Type B pancreatic cell (in vitro differentiated cells): ENCODE measurements at regions not wholly inside any gene's neighbourhood (a gene's known extent, or its start where the extent isn't known, plus 50 kb on each side); places are given as distances from the start of the nearest gene placed in this dataset.
"Not testable (repeated sequence)": the region's sequence is repeated elsewhere in the genome, so short reads cannot be mapped to it uniquely, and the experiment has no call there.

Experiments used
- DNase-seq: peaks from one replicate; pipeline ENCODE4 v3.0.0; 2021; ENCODE audit warnings: mixed read lengths; ENCODE audit not compliant: unreplicated experiment; ENCODE audit errors: extremely low spot score
- H3K27ac Mint-ChIP-seq: 2 replicates; pipeline ENCODE4 v1.8.0; 2021; ENCODE audit warnings: mild to moderate bottlenecking, mixed read lengths
- H3K27me3 Mint-ChIP-seq: 2 replicates; pipeline ENCODE4 v1.8.0; 2021; ENCODE audit warnings: mixed read lengths
- H3K36me3 Mint-ChIP-seq: 2 replicates; pipeline ENCODE4 v1.8.0; 2021; ENCODE audit warnings: mixed read lengths
- H3K4me1 Mint-ChIP-seq: one replicate; pipeline ENCODE4 v1.8.0; 2021; ENCODE audit warnings: mixed read lengths; ENCODE audit not compliant: unreplicated experiment
- H3K4me3 Mint-ChIP-seq: 2 replicates; pipeline ENCODE4 v1.8.0; 2021; ENCODE audit warnings: mild to moderate bottlenecking, mixed read lengths
- H3K9me3 Mint-ChIP-seq: 2 replicates; pipeline ENCODE4 v1.8.0; 2021; ENCODE audit warnings: mixed read lengths
- CTCF ChIP-seq: fragments of 200-600 bp; sonication (generic); conservative IDR thresholded peaks from 2 replicates; pipeline ENCODE4 v1.5.0; 2021; ENCODE audit warnings: antibody characterized with exemption, mild to moderate bottlenecking

GRCh38 chr4:125791896-125792295 lies 477.1 kb downstream of the FAT4 start:
- H3K36me3 Mint-ChIP-seq: no peaks in the 10 kb centered on the region
- H3K4me1 Mint-ChIP-seq: peaks cover 8% of the 10 kb centered on the region
- H3K27me3 Mint-ChIP-seq: peaks cover 6% of the 10 kb centered on the region
- no peak for TF ChIP-seq CTCF
- H3K27ac Mint-ChIP-seq: no peak overlapping the region
- H3K4me3 Mint-ChIP-seq: no peak overlapping the region
- no peaks in the 10 kb centered on the region for H3K9me3 Mint-ChIP-seq
- DNase-seq: no peak

GRCh38 chr4:125794989-125795388 lies 480.2 kb downstream of the FAT4 start:
- Mint-ChIP-seq H3K4me3 (no peak overlapping the region), H3K27ac (no peak overlapping the region), H3K9me3 (no peaks in the 10 kb centered on the region), H3K36me3 (no peaks in the 10 kb centered on the region), H3K27me3 (no peaks in the 10 kb centered on the region), H3K4me1 (no peaks in the 10 kb centered on the region)
- no peak for DNase-seq
- TF ChIP-seq CTCF: no peak

GRCh38 chr4:125796138-125796537 lies 481.4 kb downstream of the FAT4 start:
- no peaks in the 10 kb centered on the region for H3K9me3 Mint-ChIP-seq
- DNase-seq: no peak
- no peak for TF ChIP-seq CTCF
- H3K4me1 Mint-ChIP-seq: no peaks in the 10 kb centered on the region
- no peak overlapping the region for H3K4me3 Mint-ChIP-seq
- no peak overlapping the region for H3K27ac Mint-ChIP-seq
- no peaks in the 10 kb centered on the region for H3K36me3 Mint-ChIP-seq
- H3K27me3 Mint-ChIP-seq: no peaks in the 10 kb centered on the region

GRCh38 chr4:125797621-125798020 lies 482.9 kb downstream of the FAT4 start:
- not testable (repeated sequence) for H3K9me3 Mint-ChIP-seq, H3K4me3 Mint-ChIP-seq, DNase-seq, H3K4me1 Mint-ChIP-seq, H3K27ac Mint-ChIP-seq, H3K36me3 Mint-ChIP-seq, H3K27me3 Mint-ChIP-seq

GRCh38 chr4:125801373-125801772 lies 486.6 kb downstream of the FAT4 start:
- no peak for DNase-seq
- H3K4me1 Mint-ChIP-seq: no peaks in the 10 kb centered on the region
- H3K36me3 Mint-ChIP-seq: no peaks in the 10 kb centered on the region
- TF ChIP-seq CTCF: no peak
- H3K27me3 Mint-ChIP-seq: no peaks in the 10 kb centered on the region
- no peak overlapping the region for H3K27ac Mint-ChIP-seq
- no peaks in the 10 kb centered on the region for H3K9me3 Mint-ChIP-seq
- H3K4me3 Mint-ChIP-seq: no peak overlapping the region

GRCh38 chr4:125801924-125802323 lies 487.2 kb downstream of the FAT4 start:
- no peaks in the 10 kb centered on the region for H3K27me3 Mint-ChIP-seq
- no peaks in the 10 kb centered on the region for H3K36me3 Mint-ChIP-seq
- H3K4me1 Mint-ChIP-seq: no peaks in the 10 kb centered on the region
- H3K27ac Mint-ChIP-seq: no peak overlapping the region
- H3K4me3 Mint-ChIP-seq: no peak overlapping the region
- H3K9me3 Mint-ChIP-seq: no peaks in the 10 kb centered on the region
- no peak for TF ChIP-seq CTCF
- no peak for DNase-seq
